WTC11 (cell line): ENCODE measurements at regions not wholly inside any gene's neighbourhood (a gene's known extent, or its start where the extent isn't known, plus 50 kb on each side); places are given as distances from the start of the nearest gene placed in this dataset.

Source experiments
- ATAC-seq: fragments of 200-7000 bp; cut with Tn5 transposase; 2 replicates; pipeline ENCODE4 v1.10.0; 2021; ENCODE audit warnings: mild to moderate bottlenecking, moderate library complexity
- CTCF ChIA-PET: fragments of 300-600 bp; sonication (Branson Sonifier 250); formaldehyde crosslinking; loops from one replicate; lab custom pipeline; 2021; ENCODE audit warnings: antibody characterized with exemption; lab: Charles Lee
- POLR2A ChIA-PET: fragments of 350-600 bp; sonication (Branson Sonifier 250); formaldehyde crosslinking; loops from one replicate; lab custom pipeline; 2021; ENCODE audit warnings: antibody characterized with exemption; lab: Charles Lee
- DNase-seq: peaks from one replicate; pipeline ENCODE4 v3.0.0; 2021; ENCODE audit warnings: low spot score
- H3K27ac Mint-ChIP-seq: 2 replicates; pipeline ENCODE4 v1.8.0; 2021; ENCODE audit warnings: mixed read lengths
- H3K27me3 Mint-ChIP-seq: 2 replicates; pipeline ENCODE4 v1.8.0; 2021; ENCODE audit warnings: low read depth, mild to moderate bottlenecking, moderate library complexity, mixed read lengths
- H3K36me3 Mint-ChIP-seq: 2 replicates; pipeline ENCODE4 v1.8.0; 2021; ENCODE audit warnings: mixed read lengths
- H3K4me1 Mint-ChIP-seq: 2 replicates; pipeline ENCODE4 v1.8.0; 2022; ENCODE audit warnings: mixed read lengths
- H3K4me3 Mint-ChIP-seq: 2 replicates; pipeline ENCODE4 v1.8.0; 2021; ENCODE audit warnings: mild to moderate bottlenecking, moderate library complexity, mixed read lengths
- H3K9me3 Mint-ChIP-seq: 2 replicates; pipeline ENCODE4 v1.8.0; 2021; ENCODE audit warnings: mixed read lengths
- AR ChIP-seq: fragments of 250-450 bp; sonication (Bioruptor Pico); IDR thresholded peaks from 2 replicates; pipeline ENCODE4 v1.9.0; 2021; ENCODE audit warnings: mild to moderate bottlenecking
- ATF1 ChIP-seq: sonication (generic); formaldehyde crosslinking; IDR thresholded peaks from 2 replicates; pipeline ENCODE4 v1.8.1; 2023; ENCODE audit warnings: mild to moderate bottlenecking, moderate library complexity, missing genetic modification reagents
- ATF2 ChIP-seq: sonication (generic); formaldehyde crosslinking; IDR thresholded peaks from 2 replicates; pipeline ENCODE4 v1.8.1; 2022; ENCODE audit warnings: low read depth, missing genetic modification reagents, borderline replicate concordance
- CDX4 ChIP-seq: fragments of 250-450 bp; sonication (Bioruptor Pico); IDR thresholded peaks from 2 replicates; pipeline ENCODE4 v1.9.0; 2021; ENCODE audit warnings: moderate library complexity, mild to moderate bottlenecking, inconsistent platforms, borderline replicate concordance
- CTCF ChIP-seq: fragments of 200-600 bp; IDR thresholded peaks from 2 replicates; pipeline ENCODE4 v1.8.0; 2022; ENCODE audit warnings: antibody characterized with exemption
- E2F1 ChIP-seq: sonication (generic); formaldehyde crosslinking; IDR thresholded peaks from 2 replicates; pipeline ENCODE4 v1.8.0; 2022; ENCODE audit warnings: mild to moderate bottlenecking, missing genetic modification reagents
- ERG ChIP-seq: fragments of 250-450 bp; sonication (Bioruptor Pico); IDR thresholded peaks from 2 replicates; pipeline ENCODE4 v1.8.0; 2021; ENCODE audit warnings: mild to moderate bottlenecking
- FOXP4 ChIP-seq: sonication (generic); formaldehyde crosslinking; IDR thresholded peaks from 2 replicates; pipeline ENCODE4 v1.8.0; 2022; ENCODE audit warnings: mild to moderate bottlenecking, missing genetic modification reagents
- GTF2I ChIP-seq: fragments of 250-450 bp; sonication (Bioruptor Pico); conservative IDR thresholded peaks from 2 replicates; pipeline ENCODE4 v1.4.0; 2021; ENCODE audit warnings: mild to moderate bottlenecking
- IRF2 ChIP-seq: sonication (generic); formaldehyde crosslinking; IDR thresholded peaks from 2 replicates; pipeline ENCODE4 v1.8.0; 2022; ENCODE audit warnings: low read depth, missing genetic modification reagents, borderline replicate concordance
- JAZF1 ChIP-seq: fragments of 250-450 bp; sonication (Bioruptor Pico); IDR thresholded peaks from 2 replicates; pipeline ENCODE4 v1.9.0; 2021; ENCODE audit warnings: moderate library complexity, mild to moderate bottlenecking, inconsistent platforms
- JUN ChIP-seq: sonication (generic); formaldehyde crosslinking; IDR thresholded peaks from 2 replicates; pipeline ENCODE4 v1.8.0; 2023; ENCODE audit warnings: mild to moderate bottlenecking, missing genetic modification reagents
- NFATC4 ChIP-seq: fragments of 250-450 bp; sonication (Bioruptor Pico); IDR thresholded peaks from 2 replicates; pipeline ENCODE4 v1.9.0; 2021; ENCODE audit warnings: mild to moderate bottlenecking
- NFYB ChIP-seq: sonication (generic); formaldehyde crosslinking; conservative IDR thresholded peaks from 2 replicates; pipeline ENCODE4 v1.8.0; 2022; ENCODE audit warnings: low read depth, missing genetic modification reagents
- NR1H2 ChIP-seq: sonication (generic); formaldehyde crosslinking; IDR thresholded peaks from 2 replicates; pipeline ENCODE4 v1.9.0; 2021; ENCODE audit warnings: mild to moderate bottlenecking, moderate library complexity, missing genetic modification reagents
- NR2C2 ChIP-seq: sonication (generic); formaldehyde crosslinking; IDR thresholded peaks from 2 replicates; pipeline ENCODE4 v1.8.0; 2022; ENCODE audit warnings: mild to moderate bottlenecking, missing genetic modification reagents
- SMAD3 ChIP-seq: sonication (generic); formaldehyde crosslinking; IDR thresholded peaks from 2 replicates; pipeline ENCODE4 v1.8.0; 2022; ENCODE audit warnings: missing genetic modification reagents, mild to moderate bottlenecking, borderline replicate concordance
- SMAD4 ChIP-seq: sonication (generic); formaldehyde crosslinking; IDR thresholded peaks from 2 replicates; pipeline ENCODE4 v1.8.0; 2022; ENCODE audit warnings: mild to moderate bottlenecking, missing genetic modification reagents
- TCF7 ChIP-seq: sonication (generic); formaldehyde crosslinking; IDR thresholded peaks from 2 replicates; pipeline ENCODE4 v1.8.0; 2022; ENCODE audit warnings: mild to moderate bottlenecking, low read depth, missing genetic modification reagents, moderate library complexity
- TEAD4 ChIP-seq: sonication (generic); formaldehyde crosslinking; IDR thresholded peaks from 2 replicates; pipeline ENCODE4 v1.8.0; 2022; ENCODE audit warnings: mild to moderate bottlenecking, missing genetic modification reagents
- ZNF219 ChIP-seq: sonication (generic); formaldehyde crosslinking; IDR thresholded peaks from 2 replicates; pipeline ENCODE4 v1.8.0; 2023; ENCODE audit warnings: missing genetic modification reagents, mild to moderate bottlenecking, borderline replicate concordance
- ZNF232 ChIP-seq: sonication (generic); formaldehyde crosslinking; IDR thresholded peaks from 2 replicates; pipeline ENCODE4 v1.8.0; 2022; ENCODE audit warnings: mild to moderate bottlenecking, missing genetic modification reagents
- ZNF423 ChIP-seq: fragments of 250-450 bp; sonication (Bioruptor Pico); IDR thresholded peaks from 2 replicates; pipeline ENCODE4 v2.1.2; 2022; ENCODE audit warnings: mild to moderate bottlenecking, moderate library complexity
- ZNF671 ChIP-seq: fragments of 250-450 bp; sonication (Bioruptor Pico); IDR thresholded peaks from 2 replicates; pipeline ENCODE4 v1.8.0; 2021; ENCODE audit warnings: mild to moderate bottlenecking

- TF ChIP-seq CDX4 (CRISPR knock-in tag) (no peak), JUN (CRISPR knock-in tag) (no peak), AR (CRISPR knock-in tag) (no peak), NR2C2 (CRISPR knock-in tag) (no peak), ZNF232 (CRISPR knock-in tag) (no peak), NR1H2 (CRISPR knock-in tag) (no peak), TCF7 (CRISPR knock-in tag) (no peak), TEAD4 (no peak), JAZF1 (CRISPR knock-in tag) (no peak), GTF2I (CRISPR knock-in tag) (no peak)
- TF ChIP-seq, all 79 proteins: peak for 0
These were observed 73.9 kb upstream of the WASF3 start (continued) for GRCh38 chr13:26483546-26483945.

GRCh38 chr13:26484196-26484595, 73.3 kb upstream of the WASF3 start:
- POLR2A ChIA-PET = no interaction called here
- no peak for TF ChIP-seq E2F1
- TF ChIP-seq SMAD4 (CRISPR knock-in tag) = no peak
- CTCF ChIA-PET = interaction anchor here (1.0 to 5.2 kb wide), 5 partner anchors 9 to 214 kb away, joined by 3 to 46 read pairs (median 4); no protein-coding TSS in a partner anchor

GRCh38 chr13:26485288-26485687, 72.2 kb upstream of the WASF3 start:
- Mint-ChIP-seq H3K4me3 (no peak overlapping the region), H3K9me3 (no peaks in the 10 kb centered on the region), H3K36me3 (no peaks in the 10 kb centered on the region), H3K4me1 (peaks cover 14% of the 10 kb centered on the region), H3K27me3 (no peaks in the 10 kb centered on the region), H3K27ac (no peak overlapping the region)
- no peak for DNase-seq
- no peak for ATAC-seq
- ChIA-PET POLR2A (no interaction called here), CTCF (interaction anchor here (0.5 to 2.5 kb wide), 4 partner anchors 11 to 213 kb away, joined by 3 to 11 read pairs (median 4); no protein-coding TSS in a partner anchor)
- TF ChIP-seq NFYB (CRISPR knock-in tag) (no peak), TEAD4 (no peak), ERG (CRISPR knock-in tag) (no peak), ZNF423 (CRISPR knock-in tag) (no peak), NFATC4 (CRISPR knock-in tag) (no peak), SMAD3 (CRISPR knock-in tag) (no peak), FOXP4 (CRISPR knock-in tag) (no peak), CTCF (no peak), ATF2 (CRISPR knock-in tag) (no peak), IRF2 (CRISPR knock-in tag) (no peak), ZNF671 (CRISPR knock-in tag) (no peak), TCF7 (CRISPR knock-in tag) (no peak), ZNF219 (no peak), ATF1 (CRISPR knock-in tag) (no peak)

More at GRCh38 chr13:26484196-26484595, 73.3 kb upstream of the WASF3 start:
- DNase-seq (no peak), ATAC-seq (no peak)
- Mint-ChIP-seq H3K4me3 (no peak overlapping the region), H3K27me3 (no peaks in the 10 kb centered on the region), H3K4me1 (peaks cover 19% of the 10 kb centered on the region), H3K27ac (no peak overlapping the region), H3K36me3 (no peaks in the 10 kb centered on the region), H3K9me3 (no peaks in the 10 kb centered on the region)
